Tibial nerve (tissue), 4 donors: ENCODE measurements at regions not wholly inside any gene's neighbourhood (a gene's known extent, or its start where the extent isn't known, plus 50 kb on each side); places are given as distances from the start of the nearest gene placed in this dataset.

Experiments
- DNase-seq, 2 donors: peaks; one replicate each; pipeline ENCODE4 v3.0.0-alpha.2; 2019; ENCODE audit warnings: low spot score in 2 of 2
- H3K27ac ChIP-seq, 4 donors: fragments of 200-600 bp; sonication (generic) in 3 of 4; one replicate each; pipeline ENCODE4 v1.5.1; 2017 to 2019; ENCODE audit warnings: mild to moderate bottlenecking in 1 of 4
- H3K27me3 ChIP-seq, 2 donors: fragments of 200-600 bp; sonication (generic) in 1 of 2; one replicate each; pipeline versions ENCODE4 v1.5.1 to v1.6.0; 2017 to 2019
- H3K36me3 ChIP-seq, 3 donors: fragments of 200-600 bp; sonication (generic); one replicate each; pipeline ENCODE4 v1.5.1; 2018 to 2019
- H3K4me1 ChIP-seq, 4 donors: fragments of 200-600 bp; sonication (generic) in 3 of 4; one replicate each; pipeline ENCODE4 v1.5.1; 2017 to 2019
- H3K4me3 ChIP-seq, 4 donors: fragments of 200-600 bp; sonication (generic) in 3 of 4; one replicate each; pipeline ENCODE4 v1.5.1; 2017 to 2019; ENCODE audit warnings: mild to moderate bottlenecking in 1 of 4, moderate library complexity in 1 of 4
- H3K9me3 ChIP-seq, 4 donors: fragments of 200-600 bp; sonication (generic) in 3 of 4; one replicate each; pipeline ENCODE4 v1.5.1; 2017 to 2019
- EP300 ChIP-seq, 2 donors: sonication (generic); formaldehyde crosslinking; IDR thresholded peaks; one replicate each; pipeline ENCODE4 v1.6.1; 2017; ENCODE audit warnings: antibody characterized with exemption in 2 of 2, mild to moderate bottlenecking in 1 of 2
- POLR2A ChIP-seq, 2 donors: fragments of 450-650 bp; IDR thresholded peaks; one replicate each; pipeline ENCODE4 v1.6.1; 2017; ENCODE audit warnings: antibody characterized with exemption in 2 of 2, mild to moderate bottlenecking in 2 of 2, moderate library complexity in 2 of 2
- WGBS, 2 donors: methylation state at CpG; one replicate each; pipeline ENCODE4 v1.1.5; 2018; 5-methylcytosine and 5-hydroxymethylcytosine counted together
- TF ChIP-seq, protein P1 (sequence below), 5 experiments: fragments of 200-600 bp in 3 of 5; fragments of 450-650 bp in 2 of 5; sonication (generic) in 3 of 5; IDR thresholded peaks; one replicate each; pipeline ENCODE4 v1.5.1; 2016 to 2019; ENCODE audit warnings: antibody characterized with exemption in 5 of 5, mild to moderate bottlenecking in 3 of 5, moderate library complexity in 2 of 5

DNA sequence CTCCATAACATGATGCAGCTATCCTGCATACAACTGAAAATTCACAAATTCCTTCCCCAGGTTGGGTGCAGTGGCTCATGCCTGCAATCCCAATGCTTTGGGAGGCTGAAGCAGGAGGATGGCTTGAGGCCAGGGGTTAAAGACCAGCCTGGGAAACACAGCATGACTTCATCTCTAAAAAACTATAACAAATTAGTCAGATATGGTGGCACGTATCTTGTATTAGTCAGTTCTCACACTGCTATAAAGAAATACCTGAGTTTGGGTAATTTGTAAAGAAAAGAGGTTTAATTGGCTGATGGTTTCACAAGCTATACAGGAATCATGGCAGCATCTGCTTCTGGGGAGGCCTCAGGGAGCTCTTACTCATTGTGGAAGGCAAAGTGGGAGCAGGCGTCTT lies 56.4 kb upstream of the DAPK1 start:
- no peaks in the 10 kb centered on the region for H3K27me3 ChIP-seq
- DNase-seq = no peak
- H3K36me3 ChIP-seq = no peaks in the 10 kb centered on the region
- no peak overlapping the region for H3K4me3 ChIP-seq
- H3K9me3 ChIP-seq = no peaks in the 10 kb centered on the region
- no peaks in the 10 kb centered on the region for H3K4me1 ChIP-seq
- TF ChIP-seq, protein P1, sequence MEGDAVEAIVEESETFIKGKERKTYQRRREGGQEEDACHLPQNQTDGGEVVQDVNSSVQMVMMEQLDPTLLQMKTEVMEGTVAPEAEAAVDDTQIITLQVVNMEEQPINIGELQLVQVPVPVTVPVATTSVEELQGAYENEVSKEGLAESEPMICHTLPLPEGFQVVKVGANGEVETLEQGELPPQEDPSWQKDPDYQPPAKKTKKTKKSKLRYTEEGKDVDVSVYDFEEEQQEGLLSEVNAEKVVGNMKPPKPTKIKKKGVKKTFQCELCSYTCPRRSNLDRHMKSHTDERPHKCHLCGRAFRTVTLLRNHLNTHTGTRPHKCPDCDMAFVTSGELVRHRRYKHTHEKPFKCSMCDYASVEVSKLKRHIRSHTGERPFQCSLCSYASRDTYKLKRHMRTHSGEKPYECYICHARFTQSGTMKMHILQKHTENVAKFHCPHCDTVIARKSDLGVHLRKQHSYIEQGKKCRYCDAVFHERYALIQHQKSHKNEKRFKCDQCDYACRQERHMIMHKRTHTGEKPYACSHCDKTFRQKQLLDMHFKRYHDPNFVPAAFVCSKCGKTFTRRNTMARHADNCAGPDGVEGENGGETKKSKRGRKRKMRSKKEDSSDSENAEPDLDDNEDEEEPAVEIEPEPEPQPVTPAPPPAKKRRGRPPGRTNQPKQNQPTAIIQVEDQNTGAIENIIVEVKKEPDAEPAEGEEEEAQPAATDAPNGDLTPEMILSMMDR (IDR thresholded peaks at IDR 0.05) = no peak
- no peak for TF ChIP-seq POLR2A (IDR thresholded peaks at IDR 0.05)
- no peak for TF ChIP-seq EP300 (IDR thresholded peaks at IDR 0.05)
- H3K27ac ChIP-seq = no peak overlapping the region
- 85 to 92% methylated on average over 2 of the region's 2 CpGs for WGBS, 2 donors

DNA sequence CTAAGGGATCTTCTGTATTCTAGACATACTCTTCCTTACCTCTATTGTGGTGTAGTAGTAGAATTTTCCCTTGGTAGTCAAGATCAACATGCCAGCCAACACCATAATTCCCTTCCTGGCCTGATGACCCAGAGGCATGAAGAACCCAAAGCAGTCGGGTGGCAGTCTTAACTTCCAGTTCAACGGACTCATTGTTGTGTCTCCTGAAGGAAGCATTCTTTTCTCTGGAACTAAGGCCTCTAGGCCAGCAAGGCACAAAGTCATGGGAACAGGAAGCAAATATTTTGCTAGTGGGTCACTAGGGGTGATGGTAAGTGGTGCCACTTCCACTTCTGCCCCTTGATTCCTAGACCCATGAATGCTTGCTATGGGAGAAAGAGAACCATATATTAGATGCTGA lies 55.2 kb upstream of the DAPK1 start:
- H3K4me1 ChIP-seq = no peaks in the 10 kb centered on the region
- no peak for DNase-seq
- H3K9me3 ChIP-seq = no peaks in the 10 kb centered on the region
- no peak overlapping the region for H3K4me3 ChIP-seq
- no peak overlapping the region for H3K27ac ChIP-seq
- 23 to 41% methylated on average over 2 of the region's 2 CpGs for whole genome bisulfite sequencing, 2 donors
- no peaks in the 10 kb centered on the region for H3K36me3 ChIP-seq
- TF ChIP-seq, protein P1 (IDR thresholded peaks at IDR 0.05) = no peak
- no peak for TF ChIP-seq POLR2A (IDR thresholded peaks at IDR 0.05)
- TF ChIP-seq EP300 (IDR thresholded peaks at IDR 0.05) = no peak
- no peaks in the 10 kb centered on the region for H3K27me3 ChIP-seq

DNA sequence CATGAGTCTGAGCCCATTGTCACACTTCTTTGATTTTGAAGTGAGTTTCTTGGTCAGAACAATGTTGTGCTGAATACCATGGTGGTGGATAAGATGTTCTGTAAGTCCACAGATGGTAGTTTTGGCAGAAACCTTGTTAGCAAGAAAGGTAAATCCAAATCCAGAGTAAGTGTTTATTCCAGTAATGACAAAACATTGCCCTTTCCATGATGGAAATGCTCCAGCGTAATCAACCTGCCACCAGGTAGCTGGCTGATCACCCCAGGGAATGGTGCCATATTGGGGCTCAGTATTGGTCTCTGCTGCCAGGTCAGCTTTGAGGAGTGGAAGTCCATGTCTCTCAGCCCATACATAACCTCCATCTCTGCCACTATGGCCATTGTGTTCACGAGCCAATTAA lies 54.7 kb upstream of the DAPK1 start:
- Histone ChIP-seq H3K27ac (no peak overlapping the region), H3K27me3 (no peaks in the 10 kb centered on the region), H3K4me1 (no peaks in the 10 kb centered on the region), H3K36me3 (no peaks in the 10 kb centered on the region), H3K9me3 (no peaks in the 10 kb centered on the region), H3K4me3 (no peak overlapping the region)
- DNase-seq = no peak
- TF ChIP-seq, protein P1 (IDR thresholded peaks at IDR 0.05) = no peak
- WGBS, 2 donors = 90 to 100% methylated on average over 2 of the region's 2 CpGs

DNA sequence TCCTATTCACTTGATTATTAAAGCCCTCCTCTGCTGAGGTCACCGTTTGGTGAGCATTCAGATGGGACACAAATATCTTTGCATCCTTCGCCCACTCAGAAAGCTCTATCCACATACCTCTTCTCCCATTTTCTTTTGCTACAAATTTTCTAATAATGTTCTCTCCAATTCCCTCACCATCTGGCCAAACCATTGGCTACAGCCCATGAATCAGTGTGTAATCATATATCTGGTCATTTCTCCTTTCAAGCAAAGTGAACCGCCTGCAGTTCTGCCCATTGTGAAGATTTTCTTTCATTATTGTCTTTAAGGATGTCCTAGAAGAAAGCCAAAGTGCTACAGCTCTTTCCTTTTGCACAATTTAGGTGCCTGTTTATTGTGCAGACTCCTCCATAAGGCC lies 54.2 kb upstream of the DAPK1 start:
- Histone ChIP-seq H3K4me1 (no peaks in the 10 kb centered on the region), H3K27me3 (no peaks in the 10 kb centered on the region), H3K36me3 (no peaks in the 10 kb centered on the region), H3K9me3 (no peaks in the 10 kb centered on the region), H3K4me3 (no peak overlapping the region), H3K27ac (no peak overlapping the region)
- no peak for DNase-seq
- TF ChIP-seq POLR2A (IDR thresholded peaks at IDR 0.05) (no peak), EP300 (IDR thresholded peaks at IDR 0.05) (no peak)
- TF ChIP-seq, protein P1 (IDR thresholded peaks at IDR 0.05) = no peak
- 86 to 89% methylated on average over 3 of the region's 3 CpGs for whole genome bisulfite sequencing, 2 donors

DNA sequence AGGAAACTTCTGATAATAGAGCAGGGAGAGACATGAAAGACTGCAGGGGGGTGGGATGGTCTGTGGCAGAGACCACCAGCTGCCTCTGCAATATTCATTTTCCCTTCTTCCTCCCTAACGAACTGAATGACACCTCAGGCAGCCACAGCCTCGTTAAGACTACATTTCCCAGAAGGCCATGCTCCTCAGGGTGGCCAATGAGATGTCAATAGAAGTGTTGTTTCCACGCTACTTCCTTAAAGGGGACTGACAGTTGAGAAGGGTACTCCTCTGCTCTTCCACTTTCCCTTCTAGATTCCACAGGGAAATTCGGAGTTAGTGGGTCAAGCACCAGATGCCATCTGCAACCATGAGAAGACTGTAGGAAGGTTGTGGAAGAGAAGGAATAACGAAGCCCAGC lies 52.0 kb upstream of the DAPK1 start:
- H3K9me3 ChIP-seq = no peaks in the 10 kb centered on the region
- no peak overlapping the region for H3K4me3 ChIP-seq
- H3K36me3 ChIP-seq = no peaks in the 10 kb centered on the region
- WGBS, 2 donors = 30 to 36% methylated on average over 5 of the region's 5 CpGs
- H3K27ac ChIP-seq = no peak overlapping the region
- TF ChIP-seq, protein P1 (IDR thresholded peaks at IDR 0.05) = no peak
- TF ChIP-seq POLR2A (IDR thresholded peaks at IDR 0.05) = no peak
- H3K27me3 ChIP-seq = no peaks in the 10 kb centered on the region
- DNase-seq = peak in 1 of 2 donors; percentile 28
- H3K4me1 ChIP-seq = no peaks in the 10 kb centered on the region
